ENCODE measurements at regions not wholly inside any gene's neighbourhood (a gene's known extent, or its start where the extent isn't known, plus 50 kb on each side); places are given as distances from the start of the nearest gene placed in this dataset.
"Not testable (repeated sequence)": the region's sequence is repeated elsewhere in the genome, so short reads cannot be mapped to it uniquely, and the experiment has no call there.

DNA sequence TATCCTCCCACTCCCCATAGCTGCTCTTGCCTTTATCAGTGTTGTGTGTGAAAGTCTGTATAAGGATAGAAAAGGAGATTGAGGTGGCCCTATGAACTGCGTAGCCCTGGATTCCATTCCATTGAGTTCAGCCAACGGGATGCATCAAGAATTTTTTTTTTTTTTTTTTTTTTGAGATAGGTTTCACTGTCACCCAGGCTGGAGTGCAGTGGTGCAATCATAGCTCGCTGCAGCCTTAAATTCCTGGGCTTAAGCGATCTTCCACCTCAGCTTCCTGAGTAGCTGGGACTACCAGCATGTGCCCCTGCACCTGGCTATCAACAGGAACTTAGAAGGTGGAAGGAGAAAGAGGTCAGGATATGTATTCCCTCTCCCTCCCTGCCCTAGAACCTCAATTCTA is 187.2 kb upstream of the SPRY1 start:
- DNase-seq (ENCODE audit: extremely low read depth, low read depth): no peak

DNA sequence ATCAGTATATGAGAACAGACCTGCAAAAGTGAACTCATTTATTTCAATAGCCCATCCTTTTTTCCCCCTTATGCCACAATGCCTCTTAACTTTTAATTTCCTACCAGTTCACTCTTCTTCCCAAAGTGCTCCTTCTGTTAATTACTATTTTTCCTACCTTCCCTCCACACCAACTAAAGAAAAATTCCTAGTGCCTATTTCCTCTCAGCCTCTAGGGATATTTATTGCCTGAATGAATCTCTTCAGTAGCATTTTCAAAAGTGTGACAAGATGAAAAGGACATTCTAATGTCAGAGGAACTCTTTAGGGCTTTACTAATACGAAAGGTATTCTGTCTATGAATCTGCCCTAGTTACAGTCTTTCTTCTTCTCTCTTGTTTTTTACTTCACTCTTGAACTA is 181.1 kb upstream of the SPRY1 start:
- DNase-seq (ENCODE audit: extremely low read depth, low read depth): no peak

DNA sequence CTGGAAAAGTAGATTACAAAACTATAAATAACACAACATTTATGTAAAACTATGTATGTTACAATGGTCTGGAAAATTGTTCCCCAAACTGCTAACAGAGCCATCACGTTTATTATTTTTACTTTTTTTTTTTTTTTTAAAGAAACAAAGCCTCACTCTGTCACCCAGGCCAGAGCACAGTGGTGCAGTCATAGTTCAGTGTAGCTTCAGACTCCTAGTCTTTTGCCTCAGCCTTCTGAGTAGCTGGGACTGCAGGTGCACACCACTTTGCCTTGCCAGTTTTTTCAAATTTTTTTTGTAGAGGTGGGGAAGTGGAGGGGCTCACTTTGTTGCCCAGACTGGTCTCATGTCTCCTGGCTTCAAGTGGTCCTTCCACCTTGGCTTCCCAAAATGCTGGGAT is 180.1 kb upstream of the SPRY1 start:
- no peak for DNase-seq (ENCODE audit: extremely low read depth, low read depth)

DNA sequence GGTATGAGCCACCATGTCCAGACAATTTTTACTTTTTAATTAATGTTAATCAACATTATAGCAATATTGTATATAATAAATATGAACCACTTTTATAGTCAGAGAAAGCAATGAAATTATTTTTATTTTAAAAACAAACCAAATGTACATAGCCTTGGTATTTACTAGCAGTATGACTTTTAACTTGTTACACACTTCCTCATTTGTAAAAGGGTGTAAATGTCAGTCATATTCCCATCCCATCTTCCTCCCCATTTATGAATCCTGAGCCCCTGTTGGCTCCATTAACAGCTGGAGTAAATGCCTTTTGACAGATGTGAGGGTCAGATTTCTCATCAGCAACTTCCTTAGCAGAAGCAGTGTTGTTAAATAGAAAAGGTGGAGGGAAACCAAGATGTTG is 179.6 kb upstream of the SPRY1 start:
- no peak for DNase-seq (ENCODE audit: extremely low read depth, low read depth)

DNA sequence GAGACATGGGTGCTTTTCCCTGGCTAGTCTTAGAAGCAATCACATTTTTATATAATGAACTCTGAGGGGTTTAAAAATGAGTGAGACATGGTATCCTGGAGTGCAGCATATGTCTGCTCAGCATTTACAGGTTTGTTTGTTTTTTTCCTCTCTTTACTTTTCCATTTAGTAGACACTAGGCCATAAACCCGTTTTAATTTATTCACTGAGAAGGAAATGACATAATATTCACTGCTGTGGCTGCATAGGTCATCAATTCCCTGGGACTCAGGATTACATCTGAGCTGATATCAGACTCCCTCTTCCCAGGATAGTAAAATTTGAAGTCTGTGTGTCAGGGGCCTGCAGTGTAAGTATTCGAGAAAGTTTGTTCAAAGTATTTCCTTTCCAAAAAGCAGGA is 178.9 kb upstream of the SPRY1 start:
- no peak for DNase-seq (ENCODE audit: extremely low read depth, low read depth)

DNA sequence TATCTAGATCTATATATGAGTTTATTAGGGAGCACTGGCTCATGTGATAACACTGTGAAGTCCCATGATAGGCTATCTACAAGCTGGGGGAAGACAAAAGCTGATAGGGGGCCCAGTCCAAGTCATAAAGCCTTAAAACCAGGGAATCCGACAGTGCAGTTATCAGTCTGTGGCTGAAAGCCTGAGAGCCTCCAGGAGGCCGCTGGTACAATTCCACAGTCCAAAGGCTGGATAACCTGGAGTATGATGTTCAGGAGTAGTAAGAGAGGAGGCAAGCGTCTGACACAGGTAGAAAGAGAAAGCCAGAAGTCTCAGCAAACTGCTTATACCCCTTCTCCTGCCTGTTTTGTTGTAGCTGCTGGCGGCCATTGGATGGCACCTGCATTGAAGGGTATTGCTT is 177.6 kb upstream of the SPRY1 start:
- no peak for DNase-seq (ENCODE audit: extremely low read depth, low read depth)

DNA sequence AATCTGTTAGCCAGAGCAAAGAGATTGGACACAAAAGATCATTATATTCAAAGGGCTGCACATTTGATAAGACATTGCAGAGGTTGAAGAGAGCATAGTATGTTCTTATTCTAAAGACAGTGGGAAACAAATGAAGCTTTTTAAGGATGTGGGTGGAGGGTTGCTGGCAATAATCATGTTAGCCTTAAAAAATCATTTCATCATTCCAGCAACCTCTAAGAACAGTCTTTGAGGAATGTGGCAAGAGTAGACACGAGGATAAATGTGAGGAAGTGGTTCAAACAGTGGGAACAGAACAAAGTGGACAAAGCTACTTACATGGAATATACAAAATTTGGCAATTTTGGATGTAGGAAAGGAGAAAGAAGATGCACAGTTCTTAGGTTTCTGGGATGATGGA is 167.3 kb upstream of the SPRY1 start:
- DNase-seq (ENCODE audit: extremely low read depth, low read depth): no peak

DNA sequence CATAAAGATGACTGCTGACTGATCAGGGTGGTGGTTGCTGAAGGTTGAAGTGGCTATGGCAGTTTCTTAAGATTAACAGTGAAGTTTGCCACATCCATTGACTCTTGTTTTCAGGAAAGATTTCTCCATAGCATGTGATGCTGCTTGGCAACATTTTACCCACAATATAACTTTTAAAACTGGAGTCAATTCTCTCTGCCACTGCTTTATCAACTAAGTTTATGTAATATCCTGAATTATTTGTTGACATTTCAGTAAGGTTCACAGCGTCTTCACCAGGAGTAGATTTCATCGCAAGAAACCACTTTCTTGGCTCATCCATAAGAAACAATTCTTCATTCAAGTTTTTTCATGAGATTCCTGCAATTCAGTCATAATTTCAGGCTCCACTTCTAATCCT is 166.5 kb upstream of the SPRY1 start:
- DNase-seq (ENCODE audit: extremely low read depth, low read depth): no peak

DNA sequence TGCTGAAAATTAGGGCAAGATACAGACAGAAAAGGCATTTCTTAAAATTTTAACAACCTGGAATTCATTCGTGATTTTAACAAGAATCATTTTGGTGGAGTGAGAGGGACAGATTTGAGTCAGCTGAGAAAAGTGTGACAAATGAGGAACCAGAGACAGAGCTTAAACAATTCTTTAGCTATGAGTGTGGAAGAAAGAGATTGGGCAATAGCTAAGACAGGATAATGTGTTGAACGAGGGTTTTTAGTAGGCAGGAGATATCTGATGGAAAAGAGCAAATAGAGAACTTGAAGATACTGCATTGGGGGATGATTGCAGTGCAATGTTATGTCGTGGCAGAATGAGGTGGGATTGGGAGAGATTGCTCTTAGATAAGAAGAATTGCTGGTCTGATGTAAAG is 164.2 kb upstream of the SPRY1 start:
- DNase-seq (ENCODE audit: extremely low read depth, low read depth): no peak

DNA sequence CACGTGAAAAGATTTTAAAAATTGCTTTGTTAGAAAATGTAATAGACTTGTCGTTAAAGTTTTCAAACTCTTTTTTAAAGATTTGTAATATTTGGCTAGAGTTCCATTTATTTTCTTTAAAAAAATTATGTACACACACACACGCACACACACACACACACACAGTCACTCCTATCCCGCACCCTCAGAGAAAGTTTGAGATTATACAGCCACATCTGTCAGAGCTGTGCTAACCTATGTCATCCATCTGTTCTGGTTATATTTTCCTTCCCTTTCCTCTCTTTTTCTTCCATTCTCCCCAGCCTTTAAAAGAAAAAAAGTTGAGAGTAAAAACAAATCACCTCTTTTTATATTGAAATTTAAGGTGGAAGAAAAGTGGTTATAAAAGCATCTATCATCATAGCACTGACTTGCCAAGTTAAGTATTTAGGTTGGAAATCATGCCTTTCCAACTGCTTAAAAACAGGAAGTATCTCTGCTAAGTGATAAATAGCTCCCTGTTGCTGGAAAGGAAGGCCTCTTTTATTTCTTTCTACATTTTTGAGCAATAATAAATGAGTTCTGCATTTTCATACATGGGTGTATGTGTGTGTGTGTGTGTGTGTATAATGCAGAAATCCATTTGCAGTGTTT is 163.3 kb upstream of the SPRY1 start:
- no peak for DNase-seq (ENCODE audit: extremely low read depth, low read depth)

DNA sequence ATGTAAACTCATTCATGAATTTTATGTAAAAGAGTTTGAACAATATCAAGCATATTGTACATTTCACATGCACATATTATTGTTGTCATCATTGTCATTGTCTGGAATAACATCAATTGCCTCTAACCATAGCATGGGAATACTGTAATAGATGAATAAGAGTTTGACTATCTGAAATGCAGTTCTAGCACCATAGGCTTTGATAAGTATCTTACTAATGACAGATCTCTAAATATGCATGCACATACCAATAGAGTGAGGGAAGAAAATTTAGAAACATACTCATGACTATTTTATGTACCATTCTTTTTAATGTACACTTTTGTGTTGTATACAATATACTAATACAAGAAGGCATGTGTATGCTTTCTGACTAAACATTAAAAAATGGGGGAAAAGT is 161.6 kb upstream of the SPRY1 start:
- DNase-seq (ENCODE audit: extremely low read depth, low read depth): no peak

DNA sequence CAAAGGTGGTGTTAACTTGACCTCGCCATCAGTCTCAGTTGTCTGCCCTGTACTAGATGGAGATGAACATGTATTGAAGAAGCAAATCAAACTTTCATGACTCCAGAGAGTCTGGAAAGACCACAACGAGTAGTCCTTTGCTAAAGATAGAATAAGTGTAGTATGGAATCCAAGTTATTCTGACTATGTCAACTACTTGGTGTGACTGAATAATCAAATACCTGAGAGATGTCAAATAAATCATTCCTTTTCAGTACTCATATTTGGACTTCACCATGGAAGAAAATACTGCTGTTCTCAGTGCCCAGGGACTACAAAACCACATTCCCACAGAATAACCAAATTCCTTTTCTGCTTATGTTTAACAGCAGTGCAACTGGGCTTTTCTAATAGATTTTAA is 161.2 kb upstream of the SPRY1 start:
- no peak for DNase-seq (ENCODE audit: extremely low read depth, low read depth)

DNA sequence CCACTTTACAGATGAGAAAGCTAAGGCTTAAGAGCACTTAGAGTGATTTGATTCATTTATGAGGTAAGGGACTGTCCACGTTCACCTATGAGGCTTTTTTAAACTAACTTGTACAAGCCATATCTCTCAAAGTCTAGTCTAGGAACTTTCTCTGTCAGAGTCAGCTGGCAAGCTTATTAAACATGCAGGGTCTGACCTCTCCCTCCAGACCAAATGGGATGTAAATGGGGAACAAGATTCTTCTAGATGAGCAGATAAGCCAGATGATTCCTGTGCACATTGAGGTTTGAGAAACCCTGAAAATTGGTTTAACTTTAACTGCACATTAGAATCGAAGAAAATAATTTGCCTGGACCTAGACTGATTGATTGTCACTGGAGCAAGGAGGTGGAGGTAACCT is 160.0 kb upstream of the SPRY1 start:
- no peak for DNase-seq (ENCODE audit: extremely low read depth, low read depth)

DNA sequence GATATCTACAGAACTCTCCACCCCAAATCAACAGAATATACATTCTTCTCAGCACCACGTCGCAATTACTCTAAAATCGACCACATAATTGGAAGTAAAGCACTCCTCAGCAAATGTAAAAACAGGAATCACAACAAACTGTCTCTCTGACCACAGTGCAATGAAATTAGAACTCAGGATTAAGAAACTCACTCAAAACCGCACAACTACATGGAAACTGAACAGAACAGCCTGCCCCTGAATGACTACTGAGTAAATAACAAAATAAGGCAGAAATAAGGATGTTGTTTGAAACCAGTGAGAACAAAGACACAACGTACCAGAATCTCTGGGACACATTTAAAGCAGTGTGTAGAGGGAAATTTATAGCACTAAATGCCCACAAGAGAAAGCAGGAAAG is 156.3 kb upstream of the SPRY1 start:
- DNase-seq (ENCODE audit: extremely low read depth, low read depth): not testable (repeated sequence)

DNA sequence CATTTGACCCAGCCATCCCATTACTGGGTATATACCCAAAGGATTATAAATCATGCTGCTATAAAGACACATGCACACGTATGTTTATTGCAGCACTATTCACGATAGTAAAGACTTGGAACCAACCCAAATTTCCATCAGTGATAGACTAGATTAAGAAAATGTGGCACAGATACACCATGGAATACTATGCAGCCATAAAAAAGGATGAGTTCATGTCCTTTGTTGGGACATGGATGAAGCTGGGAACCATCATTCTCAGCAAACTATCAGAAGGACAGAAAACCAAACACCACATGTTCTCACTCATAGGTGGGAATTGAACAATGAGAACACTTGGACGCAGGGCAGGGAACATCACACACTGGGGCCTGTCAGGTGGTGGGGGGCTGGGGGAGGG is 153.4 kb upstream of the SPRY1 start:
- not testable (repeated sequence) for DNase-seq (ENCODE audit: extremely low read depth, low read depth)

DNA sequence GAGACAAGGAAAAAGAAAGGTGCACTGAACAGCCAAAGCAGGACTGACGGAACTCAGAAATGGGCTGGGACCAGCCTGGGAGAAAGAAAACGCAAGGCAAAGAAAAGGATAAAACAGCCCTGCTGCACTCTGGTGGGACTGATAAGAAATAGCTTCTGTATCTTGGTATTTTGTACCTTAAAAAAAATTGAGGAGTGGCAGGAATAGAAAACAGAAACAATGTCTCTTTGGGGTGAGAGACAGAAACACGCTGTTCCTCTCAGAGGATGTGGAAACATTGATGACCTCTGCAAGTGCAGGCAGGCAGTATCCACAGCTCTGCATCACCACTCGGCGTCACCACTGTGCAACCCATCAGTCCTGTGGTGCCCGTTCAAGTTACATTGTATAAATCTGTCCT is 152.5 kb upstream of the SPRY1 start:
- no peak for DNase-seq (ENCODE audit: extremely low read depth, low read depth)

DNA sequence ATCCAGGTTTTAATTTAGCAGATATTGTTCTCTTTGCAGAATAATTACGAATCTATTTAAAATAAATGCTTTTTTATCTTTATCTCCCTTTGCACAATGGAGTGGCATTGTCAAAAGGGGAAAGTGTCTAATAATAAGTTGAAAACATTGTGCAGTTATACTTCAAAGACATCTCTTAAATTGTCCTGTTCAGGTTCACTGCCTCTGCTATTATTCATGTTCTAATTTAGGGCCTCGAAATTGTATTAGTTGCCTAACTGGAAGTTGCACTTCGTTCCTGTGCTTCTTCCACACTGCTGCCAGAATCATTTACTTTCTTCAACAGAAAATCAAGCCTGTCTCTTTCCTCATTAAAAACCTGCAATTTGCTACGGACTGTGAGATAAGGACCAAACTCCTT is 150.5 kb upstream of the SPRY1 start:
- no peak for DNase-seq (ENCODE audit: extremely low read depth, low read depth)

DNA sequence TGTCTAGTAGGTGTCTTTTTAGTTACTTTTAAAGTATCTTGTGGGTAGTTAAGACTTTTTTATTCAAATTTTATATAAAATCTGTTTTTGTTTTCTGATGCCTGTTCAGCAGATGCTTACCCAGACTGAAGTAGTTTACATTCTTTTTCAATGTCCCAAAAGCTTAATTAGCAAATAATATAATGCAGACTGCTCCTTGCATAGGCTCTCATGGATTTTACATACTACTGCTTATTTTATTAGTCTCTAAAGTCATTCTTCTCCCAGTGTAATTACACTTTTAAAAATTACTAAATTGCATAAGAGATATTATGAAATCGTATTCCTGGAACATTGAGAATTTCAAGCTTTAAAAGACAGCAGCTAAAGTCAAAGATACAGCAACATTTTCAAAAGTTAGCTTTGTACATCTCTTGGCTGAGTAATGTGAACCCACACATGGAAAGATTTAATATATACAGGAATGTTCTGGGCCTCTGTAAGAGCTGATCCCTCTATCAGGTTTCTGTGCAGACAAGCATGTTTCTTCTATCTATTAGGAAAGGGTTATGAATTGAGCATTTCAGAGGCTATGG is 148.4 kb upstream of the SPRY1 start:
- no peak for DNase-seq (ENCODE audit: extremely low read depth, low read depth)

DNA sequence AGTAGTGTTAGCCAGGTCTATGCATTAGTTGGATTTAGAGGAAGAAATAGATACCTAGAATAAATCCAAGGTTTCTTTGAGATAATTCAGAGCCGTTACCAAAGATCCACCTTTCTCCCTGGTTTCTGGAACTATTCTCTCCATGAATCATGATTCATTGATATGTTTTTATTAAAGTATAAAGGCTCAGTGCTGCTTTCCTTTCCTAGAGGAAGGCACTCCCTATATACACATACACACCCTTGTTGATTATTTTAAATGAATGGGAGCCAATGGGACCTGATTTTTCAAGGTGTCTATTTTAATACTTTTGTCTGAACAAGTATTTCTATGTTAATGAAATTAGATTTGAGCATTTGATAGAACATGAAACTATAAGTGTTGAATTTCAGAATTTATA is 146.8 kb upstream of the SPRY1 start:
- no peak for DNase-seq (ENCODE audit: extremely low read depth, low read depth)

DNA sequence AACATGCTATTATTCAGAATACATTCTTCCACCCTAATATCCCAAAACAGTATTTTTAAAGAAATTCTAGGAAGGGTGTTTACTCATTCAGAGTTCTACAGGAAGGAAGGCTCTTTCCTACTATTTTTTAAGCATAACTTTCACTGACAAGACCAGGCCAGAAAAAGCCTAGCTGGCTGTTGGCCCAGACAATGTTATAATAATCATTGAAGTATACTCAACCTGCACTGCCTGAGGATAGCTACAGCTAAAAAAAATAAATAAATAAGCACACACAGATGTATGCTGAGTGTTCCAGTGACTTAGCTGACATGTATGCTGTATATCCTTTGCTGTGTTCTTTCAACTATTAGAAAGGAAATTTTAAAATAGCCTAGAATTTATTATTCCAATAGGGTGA is 145.8 kb upstream of the SPRY1 start:
- DNase-seq (ENCODE audit: extremely low read depth, low read depth): no peak

DNA sequence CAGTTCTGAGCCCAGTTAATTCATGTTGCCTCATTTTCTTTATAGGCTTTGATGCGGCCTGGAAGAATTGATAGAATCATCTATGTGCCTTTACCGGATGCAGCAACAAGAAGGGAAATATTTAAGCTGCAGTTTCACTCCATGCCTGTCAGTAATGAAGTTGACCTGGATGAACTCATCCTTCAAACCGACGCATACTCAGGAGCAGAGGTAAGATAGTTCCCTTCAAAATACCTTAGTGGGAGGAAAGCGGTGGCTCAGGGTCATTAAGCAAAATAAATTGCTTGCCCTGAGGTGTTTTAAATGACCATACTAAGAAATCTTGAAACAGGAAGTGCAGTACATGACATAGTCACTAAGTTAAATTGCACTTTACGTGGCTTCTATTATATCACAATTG is 140.6 kb upstream of the SPRY1 start:
- DNase-seq (ENCODE audit: extremely low read depth, low read depth): no peak

DNA sequence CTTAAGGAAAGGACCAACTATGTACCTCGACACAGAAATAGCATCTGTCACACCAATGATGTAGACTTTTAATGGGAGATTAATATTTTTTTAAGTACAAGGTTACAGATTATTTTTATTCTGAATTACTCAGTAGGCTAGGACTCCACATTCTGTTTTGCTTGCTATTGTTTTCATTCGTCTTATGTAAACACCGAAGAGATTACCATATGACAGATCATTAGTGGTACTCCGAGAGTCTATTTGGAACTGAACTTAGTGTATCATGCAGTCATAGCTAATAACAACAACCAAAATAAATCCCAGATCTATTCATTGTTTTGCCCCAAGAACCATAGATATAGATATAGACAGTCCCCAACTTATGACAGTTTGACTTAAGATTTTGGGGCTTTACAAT is 139.7 kb upstream of the SPRY1 start:
- DNase-seq (ENCODE audit: extremely low read depth, low read depth): no peak

DNA sequence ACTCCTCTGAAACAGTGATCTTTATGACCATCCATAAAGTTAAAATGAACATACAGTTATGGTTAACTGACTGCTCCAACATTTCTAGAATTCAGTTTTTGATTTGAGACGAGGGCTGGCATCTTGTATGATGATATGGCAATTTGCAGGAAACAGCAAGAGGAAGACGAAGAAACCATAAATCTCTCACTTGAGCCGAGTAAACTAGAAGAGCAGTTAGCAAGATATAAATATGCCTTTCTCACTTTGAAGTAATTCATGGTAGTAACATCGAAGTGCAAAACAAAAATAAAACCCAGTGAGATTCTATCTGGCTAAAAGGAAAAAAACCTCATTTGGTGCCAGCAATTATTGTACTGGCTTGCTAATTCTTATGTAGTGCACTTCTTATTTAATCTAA is 139.0 kb upstream of the SPRY1 start:
- DNase-seq (ENCODE audit: extremely low read depth, low read depth): no peak
